ENCODE measurements at regions not wholly inside any gene's neighbourhood (a gene's known extent, or its start where the extent isn't known, plus 50 kb on each side); places are given as distances from the start of the nearest gene placed in this dataset.
A peak's percentile ranks its signal among the peaks of the same experiment; 100 is the strongest.

GRCh38 chr6:145214570-145214969, 520.8 kb downstream of the EPM2A start:
- DNase-seq: peak in 1 of 2 experiments; percentile 1

- no peak for DNase-seq
Observed at GRCh38 chr6:145224450-145224849, 510.9 kb downstream of the EPM2A start.

DNA sequence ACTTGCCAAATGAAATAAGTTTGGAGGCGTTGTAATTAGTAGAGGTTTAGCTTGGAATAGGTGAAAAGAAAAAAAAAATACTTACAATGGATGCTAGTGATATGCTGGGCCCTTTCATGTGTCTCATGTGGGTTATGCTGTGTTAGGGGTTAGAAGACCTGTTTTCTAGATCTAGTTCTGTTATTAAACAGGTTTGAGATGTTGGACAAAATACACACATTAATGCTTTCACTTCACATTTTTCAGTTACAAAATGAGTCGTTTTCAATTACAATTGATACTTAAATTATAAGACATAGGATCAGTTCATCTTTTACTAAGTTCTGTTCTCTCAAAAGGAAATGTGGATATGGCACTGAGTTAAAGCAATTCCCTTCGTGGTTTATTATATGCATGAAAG, 509.8 kb downstream of the EPM2A start:
- DNase-seq: no peak

DNA sequence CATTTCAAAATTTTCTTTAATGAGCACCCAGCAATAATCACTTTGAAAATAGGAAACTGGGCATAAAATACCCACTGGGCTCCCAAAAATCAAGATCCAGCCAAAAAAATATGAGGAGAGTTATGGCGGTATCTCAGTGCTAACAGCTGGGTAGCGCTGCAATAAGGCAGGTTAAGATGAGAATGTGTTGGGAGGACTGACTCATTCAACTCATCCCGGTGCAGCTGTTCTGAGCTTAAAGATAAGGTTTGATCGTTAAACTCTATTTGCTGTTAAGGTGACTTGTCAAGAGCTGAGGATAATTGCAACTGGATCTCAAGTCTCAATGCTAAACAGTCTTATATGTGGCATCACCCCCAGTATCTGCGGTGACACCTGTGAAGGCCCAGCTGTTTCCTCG, 507.7 kb downstream of the EPM2A start:
- DNase-seq: no peak

DNA sequence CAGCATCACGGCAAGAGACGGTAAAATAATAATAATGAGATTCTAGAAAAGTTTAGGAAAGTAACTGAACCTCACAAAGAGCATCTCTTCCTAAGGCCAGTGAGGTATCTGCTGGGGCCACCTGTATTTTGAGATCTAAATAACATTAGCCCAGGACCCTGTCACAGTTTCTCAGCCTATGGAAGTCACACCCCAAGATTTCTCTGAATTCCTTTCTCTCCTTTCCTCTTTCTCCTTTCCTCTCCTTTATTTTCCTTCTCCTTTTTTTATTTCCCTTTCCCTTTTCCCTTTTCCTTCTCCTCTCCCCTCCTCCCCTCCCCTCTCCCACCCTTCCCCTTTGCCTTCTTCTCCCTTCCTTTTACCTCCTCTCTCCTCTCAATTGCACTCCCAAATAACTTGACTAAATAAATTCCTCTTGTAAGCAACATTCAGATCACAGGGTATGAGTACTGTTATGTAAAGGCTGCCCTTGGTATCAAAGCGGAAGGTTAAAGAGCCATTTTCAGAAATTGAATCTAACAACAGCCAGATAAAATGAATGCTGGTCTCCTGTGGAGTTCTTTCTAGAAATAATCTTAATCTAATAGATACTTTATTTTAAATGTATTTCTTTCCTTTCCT, 506.2 kb downstream of the EPM2A start:
- no peak for DNase-seq

DNA sequence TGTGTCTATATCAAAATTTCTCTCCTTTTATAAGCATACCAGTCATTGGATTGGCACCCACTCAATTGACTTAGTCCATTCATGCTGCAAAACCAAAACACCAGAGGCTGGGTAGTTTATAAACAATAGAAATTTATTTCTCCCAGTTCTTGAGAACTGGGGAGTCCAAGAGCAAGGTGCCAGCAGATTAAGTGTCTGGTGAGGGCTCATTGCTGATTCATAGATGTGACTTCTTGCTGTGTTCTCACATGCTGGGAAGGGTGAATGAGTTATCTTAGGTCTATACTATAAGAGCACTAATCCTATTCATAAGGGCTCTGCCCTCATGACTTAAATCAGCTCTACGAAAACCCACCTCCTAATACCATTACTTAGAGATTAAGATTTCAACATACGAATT, 501.4 kb downstream of the EPM2A start:
- no peak for DNase-seq

DNA sequence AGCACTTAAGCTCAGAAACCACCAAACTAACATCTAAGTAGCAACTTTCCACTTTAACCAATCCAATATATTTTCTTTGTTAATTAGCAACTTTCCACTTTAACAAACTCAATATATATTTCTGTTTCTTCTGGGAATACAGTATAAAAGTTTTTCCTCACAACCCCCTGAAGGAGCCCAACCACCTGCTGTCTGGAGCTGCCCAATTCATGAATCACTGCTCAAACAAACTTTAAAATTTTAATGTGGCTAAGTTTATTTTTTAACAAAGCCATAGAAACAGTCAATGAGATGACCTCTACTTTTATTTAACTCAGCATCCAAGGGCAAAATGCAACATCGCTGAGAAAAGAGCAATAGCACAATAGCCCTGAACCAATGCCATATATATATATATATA, 500.1 kb downstream of the EPM2A start:
- DNase-seq: no peak

- no peak for DNase-seq
Observed at GRCh38 chr6:145238787-145239186, 496.5 kb downstream of the EPM2A start.

GRCh38 chr6:145241039-145241438, 494.3 kb downstream of the EPM2A start:
- no peak for DNase-seq

GRCh38 chr6:145241721-145242120, 493.6 kb downstream of the EPM2A start:
- no peak for DNase-seq

- DNase-seq: no peak
Observed at GRCh38 chr6:145244349-145245100, 490.8 kb downstream of the EPM2A start.

- DNase-seq: no peak
Observed at GRCh38 chr6:145245119-145245518, 490.2 kb downstream of the EPM2A start.

DNA sequence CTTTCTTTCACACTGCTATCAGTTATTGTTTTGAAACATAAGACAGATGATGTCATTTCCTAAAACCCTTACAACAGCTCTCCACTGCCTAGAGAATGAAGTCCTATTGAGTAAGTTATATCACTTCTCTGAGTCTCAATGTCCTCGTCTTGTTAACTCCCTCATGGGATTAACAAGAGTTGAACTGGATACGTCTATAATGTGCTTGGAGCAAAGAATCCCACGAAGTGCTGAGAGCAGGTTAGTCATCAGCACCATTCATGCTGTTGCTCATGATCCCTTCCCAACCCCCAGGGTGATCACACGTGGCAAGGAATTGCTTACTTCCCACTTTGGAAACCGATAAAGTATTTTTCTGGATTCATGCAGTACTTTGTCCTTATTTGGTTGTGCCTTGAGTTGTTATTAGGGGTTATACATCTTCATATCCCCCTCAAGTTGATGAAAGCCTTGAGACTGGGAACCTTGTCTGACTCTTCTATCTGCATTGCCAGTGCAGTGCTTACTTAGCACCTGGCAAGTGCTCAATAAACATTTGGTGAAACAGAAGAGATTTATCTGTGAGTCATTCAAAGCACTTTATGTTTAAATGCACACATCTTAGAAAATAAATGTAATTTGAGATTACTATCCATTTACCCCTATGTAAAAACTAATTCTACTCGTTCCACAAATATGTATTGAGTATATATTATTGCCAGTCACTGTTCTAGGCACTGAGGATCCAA, 487.5 kb downstream of the EPM2A start:
- DNase-seq: no peak

GRCh38 chr6:145250436-145250835, 484.9 kb downstream of the EPM2A start:
- no peak for DNase-seq

- DNase-seq: no peak
Observed at GRCh38 chr6:145252737-145253136, 482.6 kb downstream of the EPM2A start.

DNA sequence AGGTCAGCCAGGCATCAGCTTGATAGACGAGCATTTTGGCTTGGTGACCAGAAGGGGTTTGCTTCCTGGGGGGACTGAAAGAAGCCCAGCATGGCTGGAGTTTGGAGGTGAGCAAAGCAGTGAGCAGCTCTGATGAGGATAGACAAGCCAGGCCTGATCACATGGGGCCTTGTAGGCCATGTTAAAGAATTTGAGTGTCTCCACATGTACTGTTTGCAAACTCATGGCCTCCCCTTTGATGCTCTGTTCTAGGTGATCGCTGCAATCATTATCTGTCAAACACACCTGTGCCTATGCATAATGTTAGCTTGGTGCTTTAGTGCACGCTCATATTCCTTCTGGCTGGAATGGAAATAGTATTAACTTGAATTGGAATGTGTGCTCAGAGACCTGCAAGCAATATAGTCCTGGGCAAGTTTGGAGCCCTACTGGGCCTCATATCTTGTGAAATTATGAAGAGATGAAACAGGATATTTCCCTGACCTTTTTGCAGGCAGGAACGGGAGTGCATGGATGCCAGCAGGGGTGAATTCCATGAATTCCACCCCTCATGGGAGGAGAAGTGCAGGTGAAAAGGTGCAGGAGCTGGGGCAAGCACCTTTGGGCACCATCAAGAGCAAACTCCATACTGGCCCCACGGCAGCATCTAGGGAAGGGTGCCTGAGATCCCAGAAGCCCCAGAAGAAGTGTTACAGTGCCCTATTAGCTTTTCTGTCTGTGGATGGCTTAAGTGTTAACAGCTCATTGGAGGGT, 480.5 kb downstream of the EPM2A start:
- no peak for DNase-seq

DNA sequence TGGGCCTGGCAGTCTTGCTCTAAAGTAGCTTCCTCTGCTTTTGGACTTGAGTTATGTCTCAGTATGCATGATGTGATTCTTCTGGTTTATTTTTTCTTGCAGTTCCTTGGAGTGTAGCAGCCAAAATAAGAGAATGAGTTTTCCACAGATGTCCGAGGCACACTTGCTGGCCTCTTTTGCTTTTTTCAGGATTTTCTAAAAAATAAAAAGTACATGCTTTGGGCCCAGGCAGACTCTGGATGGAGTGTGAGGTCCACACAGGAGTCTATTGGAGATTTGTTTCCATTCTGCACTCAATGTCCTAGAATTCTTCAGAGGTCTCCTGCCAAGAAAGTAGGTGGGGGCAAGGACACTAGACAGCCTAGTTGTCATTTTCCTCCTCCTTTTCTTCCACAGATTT, 477.6 kb downstream of the EPM2A start:
- no peak for DNase-seq

- no peak for DNase-seq
Observed at GRCh38 chr6:145258122-145258521, 477.2 kb downstream of the EPM2A start.

- no peak for DNase-seq
Observed at GRCh38 chr6:145260484-145261175, 474.7 kb downstream of the EPM2A start.

DNA sequence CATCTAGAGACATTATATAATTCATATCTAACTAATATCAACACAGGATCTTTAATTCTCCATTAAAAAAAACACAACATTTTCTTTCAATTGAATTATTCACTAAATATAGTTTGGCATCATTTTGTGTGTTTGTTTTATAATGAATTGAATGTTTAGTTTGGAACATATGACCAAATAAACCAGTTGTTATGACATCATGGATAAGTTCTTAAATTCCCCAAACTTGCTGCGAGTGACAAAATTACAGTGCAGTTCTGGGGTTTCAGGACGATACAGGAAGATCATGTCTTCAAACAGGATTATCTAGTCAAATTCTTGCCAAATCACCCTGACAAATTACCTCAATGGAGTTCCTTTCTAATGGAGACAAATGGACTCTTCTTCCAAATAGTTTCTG, 473.6 kb downstream of the EPM2A start:
- no peak for DNase-seq

DNA sequence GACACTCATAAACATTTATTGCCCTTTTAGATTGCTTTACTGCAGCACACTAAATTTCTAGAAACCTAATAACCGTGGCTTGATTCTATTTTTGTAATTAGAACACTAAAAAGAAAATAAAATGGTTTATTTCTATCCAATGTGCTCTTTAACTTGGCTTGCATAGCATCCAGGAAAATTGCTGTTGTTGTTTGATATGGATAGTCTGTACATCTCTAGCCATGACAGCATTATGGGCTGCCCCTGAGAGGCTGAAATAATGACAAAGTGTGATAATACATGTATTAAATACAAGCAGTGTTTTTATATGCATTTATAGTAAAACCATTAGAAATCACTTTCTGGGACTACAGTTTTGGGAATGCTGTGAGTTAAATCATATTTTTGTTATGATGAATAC, 472.5 kb downstream of the EPM2A start:
- DNase-seq: no peak

- DNase-seq: no peak
Observed at GRCh38 chr6:145263778-145264211, 471.5 kb downstream of the EPM2A start.
